ENCODE measurements at regions not wholly inside any gene's neighbourhood (a gene's known extent, or its start where the extent isn't known, plus 50 kb on each side); places are given as distances from the start of the nearest gene placed in this dataset.

DNA sequence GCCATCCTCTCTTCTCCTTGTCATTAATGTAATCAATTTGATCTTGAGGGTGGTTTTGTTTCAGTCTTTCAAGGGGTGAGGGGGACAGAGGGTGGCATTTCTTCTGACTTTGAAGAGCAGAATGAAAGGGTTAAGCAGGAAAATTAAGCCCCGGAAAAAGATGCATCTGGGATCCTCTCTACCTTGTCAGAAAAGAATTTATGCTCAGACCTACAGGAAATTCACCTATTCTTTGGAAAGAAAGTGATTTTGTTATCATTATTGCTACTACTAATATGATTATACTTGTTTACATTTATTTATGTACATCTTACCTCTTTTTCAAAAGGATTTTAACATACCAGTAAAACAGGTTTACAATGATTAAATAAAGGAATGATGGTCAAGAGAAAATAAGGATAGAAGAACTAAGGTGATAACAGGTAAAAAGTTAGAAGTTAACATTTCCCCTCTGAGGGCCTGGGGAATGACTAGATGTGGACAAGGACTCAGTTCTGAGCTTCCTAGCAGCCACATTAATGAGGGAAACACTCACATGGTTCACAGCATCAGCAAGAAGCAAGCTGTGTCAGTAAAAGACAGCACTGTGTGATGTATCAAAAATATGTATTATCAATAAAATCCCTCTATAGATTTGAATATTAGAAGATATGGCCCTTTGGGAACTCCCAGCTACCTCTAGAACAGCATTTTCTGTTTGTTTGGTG, 151.4 kb downstream of the MYCN start:
- Histone ChIP-seq H3K56ac (ENCODE audit: insufficient read length, low read depth, low read length) (no peak overlapping the region), H3K4me1 (ENCODE audit: insufficient read depth, low read length) (no peaks in the 10 kb centered on the region; the same call in 1 of the 2 replicates), H3K23ac (ENCODE audit: insufficient read length, low read depth, low read length) (no peak overlapping the region), H3K27me3 (ENCODE audit: insufficient read depth, low read length) (no peaks in the 10 kb centered on the region), H2BK5ac (ENCODE audit: insufficient read length, low read length) (no peak overlapping the region), H2BK12ac (ENCODE audit: insufficient read length, low read depth, low read length) (no peak overlapping the region), H3K18ac (ENCODE audit: insufficient read length, low read depth, low read length) (no peak overlapping the region), H4K91ac (ENCODE audit: insufficient read length, low read depth, low read length) (no peak overlapping the region), H3K27ac (ENCODE audit: insufficient read length, low read depth, low read length) (no peak overlapping the region), H2AFZ (ENCODE audit: low read length) (no peak overlapping the region), H4K8ac (replicated peaks; ENCODE audit: insufficient read length, low read depth, low read length) (no peak overlapping the region), H2BK20ac (ENCODE audit: low read depth, low read length, poor library complexity, severe bottlenecking) (no peak overlapping the region), H2BK15ac (ENCODE audit: low read depth, low read length) (no peak overlapping the region), H4K20me1 (ENCODE audit: control insufficient read depth, insufficient read depth, insufficient read length) (no peaks in the 10 kb centered on the region), H3K4ac (ENCODE audit: low read depth, low read length) (no peak overlapping the region), H3T11ph (ENCODE audit: low read length) (no peak overlapping the region), H3K79me1 (ENCODE audit: insufficient read depth, low read depth, low read length, poor library complexity, severe bottlenecking) (no peaks in the 10 kb centered on the region), H3K9me3 (ENCODE audit: control insufficient read depth, low read depth, low read length) (no peaks in the 10 kb centered on the region), H3K9ac (ENCODE audit: extremely low read depth, insufficient read length, low read length) (no peak overlapping the region), H4K5ac (ENCODE audit: insufficient read length, low read depth, low read length) (no peak overlapping the region), H3K79me2 (ENCODE audit: insufficient read depth, low read length) (no peaks in the 10 kb centered on the region), H3K23me2 (ENCODE audit: insufficient read length, low read depth, low read length, poor library complexity, severe bottlenecking) (no peaks in the 10 kb centered on the region), H2AK5ac (ENCODE audit: insufficient read length, low read length) (no peak overlapping the region), H3K14ac (ENCODE audit: insufficient read depth, low read length) (no peak overlapping the region), H2BK120ac (ENCODE audit: low read depth, low read length, poor library complexity, severe bottlenecking) (no peak overlapping the region), H3K4me2 (ENCODE audit: insufficient read depth, insufficient read length, low read length) (no peak overlapping the region)
- WGBS (ENCODE audit: extremely low coverage, insufficient read length, low lambda C conversion rate), result no CpG with 5 or more reads among the region's 1 CpG
- H3K27me3 Mint-ChIP-seq (ENCODE audit: low read depth), result no peaks in the 10 kb centered on the region; the same call in none of the 2 replicates
- no peak for DNase-seq
- no peak overlapping the region for H3K4me3 Mint-ChIP-seq
- H3K36me3 Mint-ChIP-seq (ENCODE audit: insufficient read depth in 1 of 3, low read depth in 3 of 3), result no peaks in the 10 kb centered on the region; a peak in 2 of 7 replicates
- no peak overlapping the region for H3K27ac Mint-ChIP-seq
- H3K9me3 Mint-ChIP-seq, result no peaks in the 10 kb centered on the region
- TF ChIP-seq, protein P1, sequence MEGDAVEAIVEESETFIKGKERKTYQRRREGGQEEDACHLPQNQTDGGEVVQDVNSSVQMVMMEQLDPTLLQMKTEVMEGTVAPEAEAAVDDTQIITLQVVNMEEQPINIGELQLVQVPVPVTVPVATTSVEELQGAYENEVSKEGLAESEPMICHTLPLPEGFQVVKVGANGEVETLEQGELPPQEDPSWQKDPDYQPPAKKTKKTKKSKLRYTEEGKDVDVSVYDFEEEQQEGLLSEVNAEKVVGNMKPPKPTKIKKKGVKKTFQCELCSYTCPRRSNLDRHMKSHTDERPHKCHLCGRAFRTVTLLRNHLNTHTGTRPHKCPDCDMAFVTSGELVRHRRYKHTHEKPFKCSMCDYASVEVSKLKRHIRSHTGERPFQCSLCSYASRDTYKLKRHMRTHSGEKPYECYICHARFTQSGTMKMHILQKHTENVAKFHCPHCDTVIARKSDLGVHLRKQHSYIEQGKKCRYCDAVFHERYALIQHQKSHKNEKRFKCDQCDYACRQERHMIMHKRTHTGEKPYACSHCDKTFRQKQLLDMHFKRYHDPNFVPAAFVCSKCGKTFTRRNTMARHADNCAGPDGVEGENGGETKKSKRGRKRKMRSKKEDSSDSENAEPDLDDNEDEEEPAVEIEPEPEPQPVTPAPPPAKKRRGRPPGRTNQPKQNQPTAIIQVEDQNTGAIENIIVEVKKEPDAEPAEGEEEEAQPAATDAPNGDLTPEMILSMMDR (conservative IDR thresholded peaks at IDR 0.05), result no peak
- H3K4me1 Mint-ChIP-seq, result peaks cover 8 to 16% of the 10 kb centered on the region in 2 experiments

Measured in H9 (cell line).